Memory B cell (primary cell): ENCODE measurements at regions not wholly inside any gene's neighbourhood (a gene's known extent, or its start where the extent isn't known, plus 50 kb on each side); places are given as distances from the start of the nearest gene placed in this dataset.

ENCODE experiments used
- ATAC-seq: fragments of 150-1000 bp; cut with Tn5 transposase; 2 replicates; pipeline ENCODE4 v1.10.0; 2021; ENCODE audit warnings: low read depth, mild to moderate bottlenecking, moderate library complexity
- DNase-seq, 2 donors: peaks; one replicate each; pipeline ENCODE4 v3.0.0; 2022; ENCODE audit warnings: low spot score in 2 of 2
- H3K27ac Mint-ChIP-seq: one replicate; pipeline ENCODE4 v1.8.0; 2022; ENCODE audit warnings: mild to moderate bottlenecking, moderate library complexity, mixed read lengths
- H3K27me3 Mint-ChIP-seq: one replicate; pipeline ENCODE4 v1.8.0; 2022; ENCODE audit warnings: mixed read lengths
- H3K36me3 Mint-ChIP-seq: one replicate; pipeline ENCODE4 v1.8.0; 2022; ENCODE audit warnings: mild to moderate bottlenecking, mixed read lengths
- H3K4me1 Mint-ChIP-seq: one replicate; pipeline ENCODE4 v1.8.0; 2022; ENCODE audit warnings: mixed read lengths
- H3K4me3 Mint-ChIP-seq: one replicate; pipeline ENCODE4 v1.8.0; 2022; ENCODE audit warnings: mild to moderate bottlenecking, moderate library complexity, mixed read lengths
- H3K9me3 Mint-ChIP-seq: one replicate; pipeline ENCODE4 v1.8.0; 2022; ENCODE audit warnings: mixed read lengths

GRCh38 chr16:79401782-79402181 is 198.8 kb downstream of the MAF start:
- Mint-ChIP-seq H3K36me3 (no peaks in the 10 kb centered on the region), H3K27ac (no peak overlapping the region), H3K27me3 (peaks cover 3% of the 10 kb centered on the region), H3K4me1 (peaks cover 2% of the 10 kb centered on the region), H3K4me3 (no peak overlapping the region), H3K9me3 (peaks cover 2% of the 10 kb centered on the region)
- ATAC-seq = no peak
- no peak for DNase-seq

- no peak for DNase-seq
- no peak overlapping the region for H3K27ac Mint-ChIP-seq
Measured at GRCh38 chr16:79401157-79401556, 199.4 kb downstream of the MAF start.

DNA sequence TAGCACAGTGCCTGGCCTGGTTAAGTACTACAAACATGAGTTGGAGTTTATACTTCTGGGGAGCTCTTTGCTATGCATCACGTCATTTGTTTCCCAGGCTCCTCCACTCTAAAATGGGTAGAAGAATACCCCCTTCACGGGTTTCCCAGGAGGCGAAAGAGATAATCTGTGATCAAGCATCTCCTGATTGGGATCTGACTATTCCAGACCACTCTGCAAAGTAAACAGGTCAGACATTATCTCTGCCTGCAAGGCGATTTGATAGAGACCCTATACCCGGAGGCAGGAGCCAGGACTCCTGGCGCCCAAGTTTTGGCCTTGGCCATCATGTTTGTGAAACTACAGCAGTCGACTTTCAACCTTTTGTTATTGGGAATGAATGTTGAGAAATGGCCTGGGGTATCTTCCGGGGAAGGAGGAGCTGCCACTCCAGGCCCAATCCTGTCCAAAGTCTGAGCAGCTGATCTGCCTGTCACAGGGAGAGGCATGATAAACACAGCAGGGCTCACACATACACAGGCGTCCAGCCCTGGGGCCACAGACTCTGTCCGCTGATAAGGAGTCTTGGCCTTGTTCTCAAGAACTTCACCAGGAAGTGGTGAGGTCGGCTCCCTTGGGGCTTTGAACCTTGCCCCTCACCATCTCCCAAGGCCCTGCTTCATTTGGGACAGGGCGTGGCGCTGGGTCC is 199.9 kb downstream of the MAF start:
- no peak overlapping the region for H3K4me3 Mint-ChIP-seq
- ATAC-seq = no peak

More at GRCh38 chr16:79401157-79401556, 199.4 kb downstream of the MAF start:
- Mint-ChIP-seq H3K4me1 (peaks cover 2% of the 10 kb centered on the region), H3K4me3 (no peak overlapping the region), H3K36me3 (no peaks in the 10 kb centered on the region), H3K27me3 (peaks cover 3% of the 10 kb centered on the region), H3K9me3 (peaks cover 2% of the 10 kb centered on the region)
- ATAC-seq = no peak

DNA sequence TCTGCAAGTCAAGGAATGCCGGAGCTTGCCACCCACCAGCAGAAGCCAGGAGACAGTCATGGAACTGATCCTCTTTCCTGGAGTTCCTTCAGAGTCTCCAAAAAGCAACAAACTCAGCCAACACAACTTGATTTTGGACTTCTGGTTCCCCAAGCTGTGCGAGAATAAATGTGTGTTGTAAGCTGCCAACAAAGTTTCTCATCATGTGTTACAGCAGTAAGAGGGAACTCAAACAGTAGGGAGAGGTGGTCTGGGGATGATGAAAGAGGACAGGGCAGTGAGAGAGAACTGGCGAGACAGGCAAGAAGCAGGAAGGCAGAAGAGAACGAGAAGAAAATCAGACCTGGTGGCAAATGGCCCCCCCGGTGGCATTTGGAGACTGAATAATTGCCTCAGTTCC is 204.9 kb downstream of the MAF start:
- ATAC-seq (no peak), DNase-seq (no peak)
- peaks cover 7% of the 10 kb centered on the region for H3K27me3 Mint-ChIP-seq
- no peak overlapping the region for H3K27ac Mint-ChIP-seq
- no peaks in the 10 kb centered on the region for H3K36me3 Mint-ChIP-seq
- peaks cover 2% of the 10 kb centered on the region for H3K9me3 Mint-ChIP-seq
- no peak overlapping the region for H3K4me3 Mint-ChIP-seq
- no peaks in the 10 kb centered on the region for H3K4me1 Mint-ChIP-seq

More for the DNA sequence above, 199.9 kb downstream of the MAF start:
- DNase-seq = no peak
- Mint-ChIP-seq H3K4me1 (peaks cover 2% of the 10 kb centered on the region), H3K9me3 (peaks cover 2% of the 10 kb centered on the region), H3K27ac (no peak overlapping the region), H3K36me3 (no peaks in the 10 kb centered on the region), H3K27me3 (peaks cover 4% of the 10 kb centered on the region)

DNA sequence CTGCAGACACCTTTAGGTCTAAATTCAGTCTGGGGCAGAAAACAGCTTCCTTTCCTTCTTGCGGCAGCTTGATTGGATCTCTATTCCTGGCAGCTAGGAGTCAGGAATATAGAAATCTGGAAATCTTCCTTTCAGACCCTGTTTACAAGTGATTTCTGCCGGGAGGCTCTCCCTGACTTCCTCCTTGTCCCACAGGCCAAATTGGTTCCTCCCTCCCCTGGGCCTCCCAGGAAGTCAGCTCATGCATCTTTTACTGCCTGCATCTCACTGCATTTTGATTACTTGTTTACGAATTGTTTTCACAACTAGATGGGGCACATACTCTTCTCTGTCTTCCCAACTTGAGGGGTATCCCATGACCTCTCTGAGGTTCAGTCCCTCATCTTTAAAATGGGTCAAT is 206.3 kb downstream of the MAF start:
- Mint-ChIP-seq H3K4me1 (no peaks in the 10 kb centered on the region), H3K36me3 (no peaks in the 10 kb centered on the region), H3K27me3 (peaks cover 7% of the 10 kb centered on the region), H3K4me3 (no peak overlapping the region), H3K27ac (no peak overlapping the region), H3K9me3 (peaks cover 2% of the 10 kb centered on the region)
- ATAC-seq = no peak
- DNase-seq = no peak

DNA sequence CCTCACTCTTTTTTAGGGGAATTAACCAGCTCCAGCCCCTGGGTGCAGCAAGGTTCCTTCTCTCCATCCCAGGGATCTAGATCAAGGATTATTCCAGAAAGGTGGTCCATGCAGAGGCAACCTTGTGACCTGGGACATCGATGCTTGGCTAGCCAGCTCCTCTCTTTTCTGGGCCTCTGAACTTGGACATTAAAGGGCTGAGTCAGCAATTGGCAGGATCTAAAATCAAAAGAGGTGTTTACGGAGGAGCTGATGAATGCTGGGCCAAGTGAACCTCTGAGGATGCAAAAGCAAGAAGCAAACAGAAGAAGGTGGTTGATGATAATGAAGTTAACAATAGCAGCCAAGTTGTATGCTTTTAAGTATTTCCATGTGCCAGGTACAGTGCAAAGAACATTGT is 207.0 kb downstream of the MAF start:
- H3K27me3 Mint-ChIP-seq = peaks cover 7% of the 10 kb centered on the region
- no peaks in the 10 kb centered on the region for H3K4me1 Mint-ChIP-seq
- no peaks in the 10 kb centered on the region for H3K36me3 Mint-ChIP-seq
- H3K9me3 Mint-ChIP-seq = peaks cover 2% of the 10 kb centered on the region
- ATAC-seq = no peak
- DNase-seq = no peak
- H3K27ac Mint-ChIP-seq = no peak overlapping the region
- no peak overlapping the region for H3K4me3 Mint-ChIP-seq

DNA sequence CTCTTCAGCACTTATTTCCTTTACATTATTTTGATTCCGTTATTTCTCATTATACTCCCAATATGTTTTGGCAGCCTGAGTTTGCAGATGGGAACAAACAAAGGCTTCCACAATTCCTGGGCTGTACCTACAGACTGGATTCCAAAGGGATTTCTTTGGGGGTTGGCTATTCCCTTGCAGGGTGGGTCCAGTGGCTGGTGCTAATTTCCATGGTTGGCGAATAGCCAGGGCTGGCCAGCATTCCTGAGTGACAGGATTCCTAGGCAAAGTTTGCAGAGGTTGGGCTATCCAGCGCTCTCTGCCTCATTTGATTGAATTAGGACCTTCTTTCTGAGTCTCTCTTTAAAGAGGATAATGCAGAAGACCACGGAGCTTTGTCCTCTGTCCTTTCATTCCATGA is 207.4 kb downstream of the MAF start:
- Mint-ChIP-seq H3K9me3 (peaks cover 2% of the 10 kb centered on the region), H3K4me3 (no peak overlapping the region), H3K27ac (no peak overlapping the region), H3K27me3 (peaks cover 7% of the 10 kb centered on the region), H3K36me3 (no peaks in the 10 kb centered on the region), H3K4me1 (no peaks in the 10 kb centered on the region)
- no peak for DNase-seq
- no peak for ATAC-seq

GRCh38 chr16:79392081-79392480 is 208.5 kb downstream of the MAF start:
- no peaks in the 10 kb centered on the region for H3K4me1 Mint-ChIP-seq
- H3K4me3 Mint-ChIP-seq = no peak overlapping the region
- no peak for DNase-seq
- peaks cover 7% of the 10 kb centered on the region for H3K27me3 Mint-ChIP-seq
- peaks cover 2% of the 10 kb centered on the region for H3K9me3 Mint-ChIP-seq
- H3K27ac Mint-ChIP-seq = no peak overlapping the region
- ATAC-seq = no peak
- no peaks in the 10 kb centered on the region for H3K36me3 Mint-ChIP-seq

- DNase-seq = no peak
- no peak for ATAC-seq
- H3K36me3 Mint-ChIP-seq = no peaks in the 10 kb centered on the region
- H3K27me3 Mint-ChIP-seq = peaks cover 7% of the 10 kb centered on the region
- H3K9me3 Mint-ChIP-seq = peaks cover 2% of the 10 kb centered on the region
- no peak overlapping the region for H3K4me3 Mint-ChIP-seq
- no peak overlapping the region for H3K27ac Mint-ChIP-seq
- H3K4me1 Mint-ChIP-seq = no peaks in the 10 kb centered on the region
Measured at GRCh38 chr16:79391395-79391794, 209.1 kb downstream of the MAF start.

- peaks cover 2% of the 10 kb centered on the region for H3K9me3 Mint-ChIP-seq
- no peak overlapping the region for H3K27ac Mint-ChIP-seq
- peaks cover 6% of the 10 kb centered on the region for H3K27me3 Mint-ChIP-seq
- ATAC-seq = no peak
- H3K4me1 Mint-ChIP-seq = no peaks in the 10 kb centered on the region
- no peak for DNase-seq
- H3K4me3 Mint-ChIP-seq = no peak overlapping the region
- no peaks in the 10 kb centered on the region for H3K36me3 Mint-ChIP-seq
Measured at GRCh38 chr16:79390481-79391051, 210.0 kb downstream of the MAF start.

DNA sequence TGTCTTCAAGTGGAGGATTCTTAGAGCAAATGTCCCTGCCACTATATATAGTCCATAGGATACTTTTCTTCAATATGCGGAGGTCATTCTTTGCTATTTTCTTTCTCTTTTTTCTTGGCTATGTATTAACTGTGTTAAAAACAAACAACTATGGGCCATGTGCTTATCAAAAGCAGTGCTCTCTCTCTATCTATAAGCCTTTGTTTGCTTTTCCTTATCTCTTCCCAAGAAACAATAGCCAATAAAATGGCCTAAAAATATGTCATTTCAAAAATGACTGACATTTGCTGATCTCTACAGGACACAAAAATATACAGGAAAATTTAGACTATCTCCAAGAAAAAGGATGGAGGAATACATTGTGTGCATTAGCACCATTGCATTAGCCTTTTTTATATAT is 212.1 kb downstream of the MAF start:
- Mint-ChIP-seq H3K9me3 (peaks cover 2% of the 10 kb centered on the region), H3K27me3 (peaks cover 3% of the 10 kb centered on the region), H3K4me1 (no peaks in the 10 kb centered on the region), H3K27ac (no peak overlapping the region), H3K36me3 (no peaks in the 10 kb centered on the region), H3K4me3 (no peak overlapping the region)
- DNase-seq (no peak), ATAC-seq (no peak)

GRCh38 chr16:79386299-79386698 is 214.2 kb downstream of the MAF start:
- H3K4me1 Mint-ChIP-seq = peaks cover under 1% of the 10 kb centered on the region
- no peak overlapping the region for H3K27ac Mint-ChIP-seq
- H3K36me3 Mint-ChIP-seq = no peaks in the 10 kb centered on the region

GRCh38 chr16:79381603-79382042 is 218.9 kb downstream of the MAF start:
- no peak for DNase-seq
- peaks cover 8% of the 10 kb centered on the region for H3K27me3 Mint-ChIP-seq
- H3K36me3 Mint-ChIP-seq = no peaks in the 10 kb centered on the region
- peaks cover 3% of the 10 kb centered on the region for H3K4me1 Mint-ChIP-seq
- H3K4me3 Mint-ChIP-seq = no peak overlapping the region
- no peak overlapping the region for H3K27ac Mint-ChIP-seq
- ATAC-seq = no peak
- H3K9me3 Mint-ChIP-seq = peaks cover 2% of the 10 kb centered on the region

More at GRCh38 chr16:79386299-79386698, 214.2 kb downstream of the MAF start:
- Mint-ChIP-seq H3K27me3 (peaks cover 2% of the 10 kb centered on the region), H3K4me3 (no peak overlapping the region), H3K9me3 (no peaks in the 10 kb centered on the region)
- DNase-seq = no peak
- ATAC-seq = no peak

- Mint-ChIP-seq H3K4me3 (no peak overlapping the region), H3K27me3 (peaks cover 8% of the 10 kb centered on the region), H3K36me3 (no peaks in the 10 kb centered on the region), H3K27ac (no peak overlapping the region), H3K9me3 (peaks cover 2% of the 10 kb centered on the region), H3K4me1 (peaks cover 3% of the 10 kb centered on the region)
- no peak for ATAC-seq
- DNase-seq = no peak
Measured at GRCh38 chr16:79380995-79381602, 219.4 kb downstream of the MAF start.
